ENCODE measurements at regions not wholly inside any gene's neighbourhood (a gene's known extent, or its start where the extent isn't known, plus 50 kb on each side); places are given as distances from the start of the nearest gene placed in this dataset.

DNA sequence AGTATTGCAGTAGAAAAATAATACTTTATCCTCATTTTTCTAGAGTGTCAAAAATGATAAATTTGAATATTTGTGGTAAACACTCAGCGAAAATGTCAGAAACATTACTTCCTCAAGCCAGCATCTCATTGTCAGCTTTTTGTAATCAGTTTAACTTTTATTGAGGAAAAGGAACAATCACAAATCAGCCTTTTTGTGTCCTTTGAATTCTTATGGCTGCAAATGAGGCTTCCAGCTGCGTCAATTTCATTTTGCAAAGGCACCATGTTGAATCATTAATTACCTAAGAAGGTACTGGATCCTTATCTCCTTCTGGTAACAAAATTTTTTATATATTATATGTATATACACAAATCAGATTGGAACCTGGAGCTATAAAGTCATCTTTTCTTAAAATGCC, 442.6 kb upstream of the CPEB2 start:
- TF ChIP-seq TRIM28 (IDR thresholded peaks at IDR 0.05; ENCODE audit: borderline replicate concordance, low read length): no peak
- TF ChIP-seq, protein P1, sequence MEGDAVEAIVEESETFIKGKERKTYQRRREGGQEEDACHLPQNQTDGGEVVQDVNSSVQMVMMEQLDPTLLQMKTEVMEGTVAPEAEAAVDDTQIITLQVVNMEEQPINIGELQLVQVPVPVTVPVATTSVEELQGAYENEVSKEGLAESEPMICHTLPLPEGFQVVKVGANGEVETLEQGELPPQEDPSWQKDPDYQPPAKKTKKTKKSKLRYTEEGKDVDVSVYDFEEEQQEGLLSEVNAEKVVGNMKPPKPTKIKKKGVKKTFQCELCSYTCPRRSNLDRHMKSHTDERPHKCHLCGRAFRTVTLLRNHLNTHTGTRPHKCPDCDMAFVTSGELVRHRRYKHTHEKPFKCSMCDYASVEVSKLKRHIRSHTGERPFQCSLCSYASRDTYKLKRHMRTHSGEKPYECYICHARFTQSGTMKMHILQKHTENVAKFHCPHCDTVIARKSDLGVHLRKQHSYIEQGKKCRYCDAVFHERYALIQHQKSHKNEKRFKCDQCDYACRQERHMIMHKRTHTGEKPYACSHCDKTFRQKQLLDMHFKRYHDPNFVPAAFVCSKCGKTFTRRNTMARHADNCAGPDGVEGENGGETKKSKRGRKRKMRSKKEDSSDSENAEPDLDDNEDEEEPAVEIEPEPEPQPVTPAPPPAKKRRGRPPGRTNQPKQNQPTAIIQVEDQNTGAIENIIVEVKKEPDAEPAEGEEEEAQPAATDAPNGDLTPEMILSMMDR (tag by site-specific recombination; IDR thresholded peaks at IDR 0.05): no peak
- TF ChIP-seq ZFP41 (tag by site-specific recombination; IDR thresholded peaks at IDR 0.05; ENCODE audit: borderline replicate concordance): no peak

Data from HEK293 (cell line).